ENCODE measurements at regions not wholly inside any gene's neighbourhood (a gene's known extent, or its start where the extent isn't known, plus 50 kb on each side); places are given as distances from the start of the nearest gene placed in this dataset.

DNA sequence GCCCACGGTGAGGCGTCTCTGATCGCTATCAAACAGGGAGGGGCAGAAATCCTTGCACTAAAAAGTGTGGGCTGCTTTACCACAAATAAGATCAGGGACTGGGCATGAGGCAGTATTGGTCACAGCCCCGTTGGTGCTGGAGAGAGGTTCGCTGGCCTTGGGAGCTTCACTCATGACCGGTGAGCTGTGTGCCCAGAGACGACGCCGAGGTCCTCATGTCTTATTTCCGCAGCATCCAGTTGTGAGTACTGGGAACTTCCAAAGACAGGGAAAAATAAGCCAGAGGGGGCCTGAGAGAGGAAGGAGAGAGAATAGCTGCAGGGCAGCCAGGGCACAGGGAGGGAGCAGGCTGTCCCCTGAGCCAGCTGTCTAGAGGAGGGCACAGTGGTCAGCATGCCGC, 154.2 kb upstream of the PRKCQ start:
- Mint-ChIP-seq H3K9me3 (no peaks in the 10 kb centered on the region), H3K36me3 (no peaks in the 10 kb centered on the region), H3K4me3 (no peak overlapping the region), H3K4me1 (ENCODE audit: unreplicated experiment) (peaks cover 28% of the 10 kb centered on the region), H3K27ac (no peak overlapping the region), H3K27me3 (peaks cover 33% of the 10 kb centered on the region)
- TF ChIP-seq, protein P1, sequence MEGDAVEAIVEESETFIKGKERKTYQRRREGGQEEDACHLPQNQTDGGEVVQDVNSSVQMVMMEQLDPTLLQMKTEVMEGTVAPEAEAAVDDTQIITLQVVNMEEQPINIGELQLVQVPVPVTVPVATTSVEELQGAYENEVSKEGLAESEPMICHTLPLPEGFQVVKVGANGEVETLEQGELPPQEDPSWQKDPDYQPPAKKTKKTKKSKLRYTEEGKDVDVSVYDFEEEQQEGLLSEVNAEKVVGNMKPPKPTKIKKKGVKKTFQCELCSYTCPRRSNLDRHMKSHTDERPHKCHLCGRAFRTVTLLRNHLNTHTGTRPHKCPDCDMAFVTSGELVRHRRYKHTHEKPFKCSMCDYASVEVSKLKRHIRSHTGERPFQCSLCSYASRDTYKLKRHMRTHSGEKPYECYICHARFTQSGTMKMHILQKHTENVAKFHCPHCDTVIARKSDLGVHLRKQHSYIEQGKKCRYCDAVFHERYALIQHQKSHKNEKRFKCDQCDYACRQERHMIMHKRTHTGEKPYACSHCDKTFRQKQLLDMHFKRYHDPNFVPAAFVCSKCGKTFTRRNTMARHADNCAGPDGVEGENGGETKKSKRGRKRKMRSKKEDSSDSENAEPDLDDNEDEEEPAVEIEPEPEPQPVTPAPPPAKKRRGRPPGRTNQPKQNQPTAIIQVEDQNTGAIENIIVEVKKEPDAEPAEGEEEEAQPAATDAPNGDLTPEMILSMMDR (conservative IDR thresholded peaks at IDR 0.05), result no peak
- DNase-seq (ENCODE audit: extremely low spot score, unreplicated experiment), result no peak

GRCh38 chr10:6729861-6730344, 149.8 kb upstream of the PRKCQ start:
- TF ChIP-seq, protein P1 (conservative IDR thresholded peaks at IDR 0.05), result no peak
- no peak for DNase-seq (ENCODE audit: extremely low spot score, unreplicated experiment)
- peaks cover 6% of the 10 kb centered on the region for H3K4me1 Mint-ChIP-seq (ENCODE audit: unreplicated experiment)

DNA sequence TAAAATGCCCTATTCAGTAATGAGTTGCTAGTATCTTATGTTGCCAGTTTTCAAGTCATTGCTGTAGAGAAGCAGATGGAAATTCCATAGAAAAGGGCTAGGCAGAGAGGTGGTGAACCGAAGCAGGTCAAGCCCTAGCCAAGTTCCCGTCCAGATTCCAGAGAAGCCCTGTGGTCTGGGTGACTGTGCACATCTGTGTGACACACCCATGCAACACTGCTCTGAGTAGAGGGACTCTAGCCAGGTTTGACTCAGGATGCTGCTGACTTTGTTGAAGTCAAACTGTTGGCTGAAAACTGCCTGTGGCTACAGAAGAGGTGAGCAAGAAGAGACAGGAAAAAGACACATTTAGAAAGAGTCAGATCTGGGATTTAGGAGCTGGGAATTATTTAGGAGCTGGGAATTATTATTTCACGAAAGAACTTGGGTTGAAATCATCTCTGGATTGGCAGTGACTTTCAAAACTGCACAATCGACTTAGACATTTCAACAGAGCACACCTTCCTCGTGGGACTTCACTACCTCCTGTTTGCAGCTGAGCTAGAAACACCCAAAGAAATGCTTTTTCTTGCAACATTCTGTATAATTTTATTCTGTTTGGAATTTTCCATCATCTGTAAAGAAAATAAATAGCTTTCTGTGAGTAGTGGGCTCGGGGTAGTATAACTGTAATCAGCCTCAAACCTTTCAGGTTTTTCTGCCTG, 149.1 kb upstream of the PRKCQ start:
- Mint-ChIP-seq H3K4me3 (no peak overlapping the region), H3K27me3 (peaks cover 54% of the 10 kb centered on the region), H3K4me1 (ENCODE audit: unreplicated experiment) (peaks cover 6% of the 10 kb centered on the region), H3K27ac (no peak overlapping the region), H3K9me3 (no peaks in the 10 kb centered on the region), H3K36me3 (no peaks in the 10 kb centered on the region)
- DNase-seq (ENCODE audit: extremely low spot score, unreplicated experiment), result no peak
- TF ChIP-seq, protein P1 (conservative IDR thresholded peaks at IDR 0.05), result no peak

More at GRCh38 chr10:6729861-6730344, 149.8 kb upstream of the PRKCQ start:
- Mint-ChIP-seq H3K27ac (no peak overlapping the region), H3K9me3 (no peaks in the 10 kb centered on the region), H3K4me3 (no peak overlapping the region), H3K27me3 (peaks cover 52% of the 10 kb centered on the region), H3K36me3 (no peaks in the 10 kb centered on the region)

GRCh38 chr10:6726924-6727323, 146.8 kb upstream of the PRKCQ start:
- Mint-ChIP-seq H3K9me3 (peaks cover 5% of the 10 kb centered on the region), H3K36me3 (no peaks in the 10 kb centered on the region), H3K4me3 (no peak overlapping the region), H3K4me1 (ENCODE audit: unreplicated experiment) (peaks cover 9% of the 10 kb centered on the region), H3K27me3 (peaks cover 64% of the 10 kb centered on the region), H3K27ac (no peak overlapping the region)
- no peak for DNase-seq (ENCODE audit: extremely low spot score, unreplicated experiment)
- TF ChIP-seq, protein P1 (conservative IDR thresholded peaks at IDR 0.05), result no peak

GRCh38 chr10:6722616-6723004, 142.5 kb upstream of the PRKCQ start:
- no peak for DNase-seq (ENCODE audit: extremely low spot score, unreplicated experiment)
- Mint-ChIP-seq H3K4me1 (ENCODE audit: unreplicated experiment) (peaks cover 17% of the 10 kb centered on the region), H3K4me3 (no peak overlapping the region), H3K27me3 (peaks cover 42% of the 10 kb centered on the region), H3K36me3 (no peaks in the 10 kb centered on the region), H3K27ac (no peak overlapping the region), H3K9me3 (peaks cover 9% of the 10 kb centered on the region)
- TF ChIP-seq, protein P1 (conservative IDR thresholded peaks at IDR 0.05), result no peak

Measured in type B pancreatic cell (in vitro differentiated cells).